ENCODE measurements at regions not wholly inside any gene's neighbourhood (a gene's known extent, or its start where the extent isn't known, plus 50 kb on each side); places are given as distances from the start of the nearest gene placed in this dataset.
A peak's percentile ranks its signal among the peaks of the same experiment; 100 is the strongest.
"Not testable (repeated sequence)": the region's sequence is repeated elsewhere in the genome, so short reads cannot be mapped to it uniquely, and the experiment has no call there.

GRCh38 chr16:34802848-34803599 lies 1343.6 kb downstream of the TP53TG3F start:
- Histone ChIP-seq H3K27me3 (peaks cover 0 to 9% (median 0%) of the 10 kb centered on the region in 9 donors), H3K4me3 (no peak overlapping the region), H3K27ac (no peak overlapping the region), H3K36me3 (no peaks in the 10 kb centered on the region), H3K9me3 (peaks cover 0 to 19% (median 2%) of the 10 kb centered on the region in 12 donors), H3K4me1 (no peaks in the 10 kb centered on the region)
- intact Hi-C loops (cut with DNase I) = no loop called here
- DNase-seq = peak in 1 of 5 donors; percentile 36
- no peak for ATAC-seq
- TF ChIP-seq POLR2A (IDR thresholded peaks at IDR 0.05) (no peak), CTCF (IDR thresholded peaks at IDR 0.05) (no peak)
- WGBS, 4 donors = 53 to 63% (median 61%) methylated on average over 101 of the region's 101 CpGs

GRCh38 chr16:34803683-34804416 lies 1344.4 kb downstream of the TP53TG3F start:
- WGBS, 4 donors = 63 to 67% (median 66%) methylated on average over 39 to 44 of the region's 44 CpGs
- Histone ChIP-seq H3K36me3 (no peaks in the 10 kb centered on the region), H3K9me3 (peaks cover 0 to 20% (median 5%) of the 10 kb centered on the region in 12 donors), H3K27me3 (peaks cover 0 to 9% (median 0%) of the 10 kb centered on the region in 9 donors), H3K27ac (no peak overlapping the region), H3K4me1 (no peaks in the 10 kb centered on the region), H3K4me3 (no peak overlapping the region)
- no peak for ATAC-seq
- TF ChIP-seq POLR2A (IDR thresholded peaks at IDR 0.05) (no peak), CTCF (IDR thresholded peaks at IDR 0.05) (no peak)
- peak in 2 of 5 donors; percentile 18 to 51 for DNase-seq
- intact Hi-C loops (cut with DNase I) = no loop called here

- H3K27me3 ChIP-seq; H3K36me3 ChIP-seq; H3K27ac ChIP-seq; H3K4me1 ChIP-seq; ATAC-seq; H3K4me3 ChIP-seq; DNase-seq; intact Hi-C loops (cut with DNase I): not testable (repeated sequence)
- peaks cover 0 to 24% (median 5%) of the 10 kb centered on the region in 12 donors for H3K9me3 ChIP-seq
- WGBS, 4 donors = 28 to 45% (median 29%) methylated on average over 1 of the region's 1 CpG
Observed at GRCh38 chr16:34806992-34807644, 1347.7 kb downstream of the TP53TG3F start.

GRCh38 chr16:34807844-34808243 lies 1348.4 kb downstream of the TP53TG3F start:
- DNase-seq; H3K4me3 ChIP-seq; ATAC-seq; intact Hi-C loops (cut with DNase I); H3K36me3 ChIP-seq; H3K27me3 ChIP-seq; H3K4me1 ChIP-seq; H3K27ac ChIP-seq: not testable (repeated sequence)
- H3K9me3 ChIP-seq = peaks cover 0 to 24% (median 2%) of the 10 kb centered on the region in 12 donors

GRCh38 chr16:34808530-34808929 lies 1349.1 kb downstream of the TP53TG3F start:
- intact Hi-C loops (cut with DNase I); H3K4me1 ChIP-seq; H3K4me3 ChIP-seq; H3K27ac ChIP-seq; H3K27me3 ChIP-seq; ATAC-seq; H3K36me3 ChIP-seq; DNase-seq: not testable (repeated sequence)
- H3K9me3 ChIP-seq = peaks cover 0 to 24% (median 0%) of the 10 kb centered on the region in 12 donors
- WGBS, 4 donors = 25 to 35% (median 28%) methylated on average over 2 of the region's 2 CpGs

All from heart left ventricle (tissue), 16 donors.